GM10266 (cell line): ENCODE measurements at regions not wholly inside any gene's neighbourhood (a gene's known extent, or its start where the extent isn't known, plus 50 kb on each side); places are given as distances from the start of the nearest gene placed in this dataset.

Source experiments
- DNase-seq: peaks from one replicate; pipeline ENCODE4 v3.0.0; 2012; ENCODE audit errors: extremely low spot score
- TF ChIP-seq, protein P1 (sequence below): IDR thresholded peaks from 2 replicates; pipeline ENCODE4 v1.5.1; 2012; ENCODE audit warnings: mild to moderate bottlenecking, low read depth; ENCODE audit not compliant: control insufficient read depth, insufficient read depth; ENCODE audit errors: missing control alignments

DNA sequence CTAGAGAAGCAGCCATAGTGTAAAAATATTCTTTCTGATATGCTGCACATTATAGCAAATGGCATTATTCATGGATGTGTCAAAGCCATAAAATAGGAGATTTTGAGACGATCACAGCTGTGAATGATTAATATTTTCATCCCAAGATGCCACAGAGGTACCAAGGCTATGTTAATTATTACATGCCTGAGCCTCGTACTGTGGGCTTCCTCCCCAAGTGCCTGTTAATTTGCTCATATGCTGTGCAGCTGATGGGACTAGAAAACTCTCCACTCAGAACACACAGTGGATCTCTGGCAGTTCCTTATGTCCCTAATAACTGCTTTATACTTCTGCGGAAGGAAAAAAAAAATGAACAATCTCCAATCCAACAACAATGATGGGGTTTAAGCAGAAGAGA is 184.9 kb upstream of the TSHZ2 start:
- TF ChIP-seq, protein P1, sequence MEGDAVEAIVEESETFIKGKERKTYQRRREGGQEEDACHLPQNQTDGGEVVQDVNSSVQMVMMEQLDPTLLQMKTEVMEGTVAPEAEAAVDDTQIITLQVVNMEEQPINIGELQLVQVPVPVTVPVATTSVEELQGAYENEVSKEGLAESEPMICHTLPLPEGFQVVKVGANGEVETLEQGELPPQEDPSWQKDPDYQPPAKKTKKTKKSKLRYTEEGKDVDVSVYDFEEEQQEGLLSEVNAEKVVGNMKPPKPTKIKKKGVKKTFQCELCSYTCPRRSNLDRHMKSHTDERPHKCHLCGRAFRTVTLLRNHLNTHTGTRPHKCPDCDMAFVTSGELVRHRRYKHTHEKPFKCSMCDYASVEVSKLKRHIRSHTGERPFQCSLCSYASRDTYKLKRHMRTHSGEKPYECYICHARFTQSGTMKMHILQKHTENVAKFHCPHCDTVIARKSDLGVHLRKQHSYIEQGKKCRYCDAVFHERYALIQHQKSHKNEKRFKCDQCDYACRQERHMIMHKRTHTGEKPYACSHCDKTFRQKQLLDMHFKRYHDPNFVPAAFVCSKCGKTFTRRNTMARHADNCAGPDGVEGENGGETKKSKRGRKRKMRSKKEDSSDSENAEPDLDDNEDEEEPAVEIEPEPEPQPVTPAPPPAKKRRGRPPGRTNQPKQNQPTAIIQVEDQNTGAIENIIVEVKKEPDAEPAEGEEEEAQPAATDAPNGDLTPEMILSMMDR: no peak

DNA sequence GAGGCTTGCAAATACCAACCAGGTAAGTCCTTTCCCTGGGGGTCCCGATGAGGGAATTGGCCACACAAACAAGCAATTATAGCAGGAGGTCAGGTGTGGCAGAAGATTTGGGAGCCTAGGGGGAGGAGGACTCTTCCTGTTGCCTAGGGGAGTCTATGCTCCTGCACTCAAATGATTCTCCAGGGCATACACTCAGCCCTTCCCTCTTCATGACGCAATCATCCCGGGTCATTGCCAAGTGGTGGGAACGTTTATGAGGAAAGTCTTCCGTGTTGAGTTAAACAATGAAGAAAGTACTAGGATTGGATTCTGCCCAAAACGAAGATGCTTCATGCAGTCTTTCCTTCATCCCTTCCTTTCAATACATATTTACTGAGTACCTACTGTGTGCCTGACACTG is 186.5 kb upstream of the TSHZ2 start:
- DNase-seq: no peak
- TF ChIP-seq, protein P1: no peak

More for the DNA sequence above, 184.9 kb upstream of the TSHZ2 start:
- no peak for DNase-seq

DNA sequence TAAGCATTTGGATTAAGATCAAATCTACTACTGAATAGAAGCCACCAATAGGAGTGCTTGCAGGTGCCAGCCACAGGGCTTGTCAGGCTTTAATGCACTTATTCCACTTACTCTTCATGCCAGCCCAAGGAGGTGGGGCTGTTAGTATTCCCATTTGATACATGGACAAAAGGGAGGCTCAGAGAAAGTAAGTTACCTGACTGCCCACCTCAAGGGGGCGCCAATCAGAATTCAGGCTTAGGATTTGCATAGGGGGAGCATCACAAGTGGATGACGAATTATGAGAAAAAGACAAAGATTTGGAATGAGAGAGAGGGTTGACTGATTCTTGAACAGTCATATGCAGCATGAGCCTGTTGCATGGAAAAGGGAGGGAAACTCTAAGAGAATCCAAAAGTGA is 188.4 kb upstream of the TSHZ2 start:
- DNase-seq: no peak
- TF ChIP-seq, protein P1: peak; percentile 18

DNA sequence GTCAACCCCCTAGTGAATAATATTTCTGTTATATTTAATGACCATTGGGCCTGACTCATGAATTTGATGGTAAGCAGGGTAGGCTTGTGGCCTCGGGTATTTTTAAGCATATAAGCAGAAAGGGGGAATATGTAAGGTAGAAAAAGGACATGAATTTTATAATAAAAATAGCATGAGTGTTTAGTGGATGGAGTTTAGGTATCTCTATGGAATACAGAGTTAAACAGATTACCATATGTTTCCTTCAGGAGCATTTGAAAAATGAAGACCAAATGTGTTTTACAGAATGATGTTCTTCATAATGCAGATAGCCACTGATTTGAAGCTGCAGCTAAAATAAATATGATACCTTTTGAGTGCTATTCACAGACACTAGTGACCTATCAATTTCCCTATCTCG is 191.7 kb upstream of the TSHZ2 start:
- TF ChIP-seq, protein P1: no peak
- DNase-seq: no peak

DNA sequence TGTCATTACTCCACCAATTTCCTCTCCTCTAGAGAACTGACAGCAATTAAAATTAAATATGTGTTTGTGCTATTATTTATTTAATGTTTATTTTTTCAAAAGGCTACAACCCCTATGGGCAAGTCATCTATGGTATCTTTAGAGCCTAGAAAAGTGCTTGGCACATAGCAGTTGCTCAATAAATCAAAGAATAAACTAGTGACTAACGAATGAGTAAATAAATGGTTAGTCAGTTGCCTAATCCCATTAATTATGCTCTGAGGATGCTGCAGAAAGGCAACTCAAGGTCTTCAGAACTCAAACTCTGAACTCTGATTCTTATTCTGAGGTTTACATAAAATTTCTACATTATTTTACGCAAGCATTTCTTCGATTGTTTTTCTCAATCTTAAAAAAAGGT is 193.0 kb upstream of the TSHZ2 start:
- TF ChIP-seq, protein P1: no peak
- no peak for DNase-seq

DNA sequence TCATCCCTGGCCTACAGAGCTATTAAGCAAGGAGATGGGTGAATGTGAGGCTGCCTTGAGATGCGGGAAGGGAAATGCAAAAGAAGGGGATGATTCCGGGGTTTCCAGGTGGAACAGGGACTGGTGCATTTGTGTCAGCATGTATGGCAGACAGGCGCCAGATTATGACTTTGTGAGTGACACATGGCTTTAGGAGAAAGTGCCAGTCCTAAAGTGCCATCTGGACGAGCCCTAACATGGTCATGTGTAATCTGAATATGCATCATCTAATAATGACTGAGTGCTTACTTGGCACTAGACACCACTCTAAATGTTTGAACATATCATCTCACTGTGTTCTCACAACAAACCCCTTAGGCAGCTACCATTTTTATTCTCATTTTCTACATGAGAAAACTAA is 195.0 kb upstream of the TSHZ2 start:
- no peak for DNase-seq
- TF ChIP-seq, protein P1: no peak

DNA sequence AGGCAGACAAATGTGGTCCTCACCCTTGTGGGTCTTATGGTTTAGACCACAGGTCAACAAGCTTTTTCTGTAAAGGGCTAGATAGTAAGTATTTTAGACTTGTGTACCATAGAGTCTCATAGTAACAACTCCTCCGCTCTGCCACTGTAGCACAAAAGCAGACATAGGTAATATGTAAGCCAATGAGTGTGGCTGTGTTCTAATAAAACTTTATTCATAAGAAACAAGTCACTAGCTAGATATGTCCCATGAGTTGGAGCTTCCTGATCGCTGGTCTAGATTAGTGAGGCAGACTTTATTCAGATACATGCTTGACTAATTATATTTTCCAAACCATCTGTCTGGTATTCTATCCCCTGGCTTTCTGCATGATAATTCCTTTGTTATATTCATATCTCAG is 196.4 kb upstream of the TSHZ2 start:
- DNase-seq: no peak
- TF ChIP-seq, protein P1: no peak

DNA sequence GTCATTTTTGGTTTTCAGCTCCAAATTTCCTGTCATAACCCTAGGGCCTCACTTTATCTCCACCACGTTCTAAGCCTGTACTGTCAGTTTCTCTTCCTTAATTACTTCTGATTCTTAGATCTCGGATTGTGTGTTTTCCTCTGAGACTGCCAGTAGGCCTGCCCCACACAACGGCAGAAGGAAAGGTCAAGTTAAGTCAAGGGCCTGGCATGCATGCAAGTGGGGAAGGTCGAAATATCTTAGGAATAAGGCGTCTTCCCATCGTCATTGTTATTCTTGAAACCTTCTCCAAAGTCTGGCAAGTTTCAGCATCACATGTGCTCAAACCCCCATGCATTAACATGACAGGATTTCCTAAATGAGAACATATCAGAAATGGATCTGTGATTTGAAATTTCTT is 203.5 kb upstream of the TSHZ2 start:
- no peak for DNase-seq
- TF ChIP-seq, protein P1: no peak
